Trophoblast cell (in vitro differentiated cells and primary cell): ENCODE measurements at regions not wholly inside any gene's neighbourhood (a gene's known extent, or its start where the extent isn't known, plus 50 kb on each side); places are given as distances from the start of the nearest gene placed in this dataset.

Experiments
- DNase-seq, 2 donors: peaks; one replicate each; pipeline ENCODE4 v3.0.0-alpha.2; 2016
- H2AFZ ChIP-seq: 2 replicates; pipeline ENCODE4 v1.6.1; 2013; ENCODE audit warnings: low read length, moderate library complexity, mild to moderate bottlenecking; ENCODE audit not compliant: insufficient read depth, poor library complexity
- H2AK5ac ChIP-seq: 2 replicates; pipeline ENCODE4 v1.6.1; 2013; ENCODE audit warnings: mild to moderate bottlenecking, low read length
- H2BK120ac ChIP-seq: 2 replicates; pipeline ENCODE4 v1.6.1; 2013; ENCODE audit warnings: low read length, mild to moderate bottlenecking, moderate library complexity; ENCODE audit not compliant: insufficient read depth, poor library complexity
- H2BK12ac ChIP-seq: 2 replicates; pipeline ENCODE4 v1.6.1; 2013; ENCODE audit warnings: mild to moderate bottlenecking, low read length, moderate library complexity
- H2BK5ac ChIP-seq: 2 replicates; pipeline ENCODE4 v1.6.1; 2013; ENCODE audit warnings: low read length, low read depth, moderate library complexity, mild to moderate bottlenecking; ENCODE audit not compliant: poor library complexity
- H3K14ac ChIP-seq: 2 replicates; pipeline ENCODE4 v1.6.1; 2013; ENCODE audit warnings: mild to moderate bottlenecking, low read length
- H3K18ac ChIP-seq: 2 replicates; pipeline ENCODE4 v1.6.1; 2013; ENCODE audit warnings: mild to moderate bottlenecking, low read length
- H3K23ac ChIP-seq: 2 replicates; pipeline ENCODE4 v1.6.1; 2013; ENCODE audit warnings: low read length
- H3K27ac ChIP-seq: 2 replicates; pipeline ENCODE4 v1.5.1; 2013; ENCODE audit warnings: low read depth, mild to moderate bottlenecking, inconsistent platforms, low read length, moderate library complexity
- H3K27me3 ChIP-seq: 2 replicates; pipeline ENCODE4 v1.6.1; 2013; ENCODE audit warnings: inconsistent platforms, mild to moderate bottlenecking, low read length, moderate library complexity; ENCODE audit not compliant: insufficient read depth
- H3K36me3 ChIP-seq, 2 experiments: 1 replicate in 1 of 2; 2 replicates in 1 of 2; pipeline ENCODE4 v1.6.1; 2013; ENCODE audit warnings: low read length in 2 of 2, mild to moderate bottlenecking in 2 of 2, moderate library complexity in 1 of 2; ENCODE audit not compliant: insufficient read depth in 2 of 2, control insufficient read depth in 1 of 2
- H3K4ac ChIP-seq: 2 replicates; pipeline ENCODE4 v1.6.1; 2013; ENCODE audit warnings: low read depth, mild to moderate bottlenecking, low read length, moderate library complexity
- H3K4me1 ChIP-seq, 2 experiments: 1 replicate in 1 of 2; 2 replicates in 1 of 2; pipeline ENCODE4 v1.6.1; 2013; ENCODE audit warnings: low read length in 2 of 2, mild to moderate bottlenecking in 2 of 2, moderate library complexity in 1 of 2; ENCODE audit not compliant: insufficient read depth in 2 of 2, control insufficient read depth in 1 of 2
- H3K4me2 ChIP-seq: 2 replicates; pipeline ENCODE4 v1.6.1; 2013; ENCODE audit warnings: inconsistent platforms, mild to moderate bottlenecking, low read length, moderate library complexity
- H3K4me3 ChIP-seq: 2 replicates; pipeline ENCODE4 v1.5.1; 2013; ENCODE audit warnings: mild to moderate bottlenecking, low read depth, low read length, inconsistent platforms
- H3K79me1 ChIP-seq: one replicate; pipeline ENCODE4 v1.6.1; 2013; ENCODE audit warnings: low read length
- H3K79me2 ChIP-seq: 2 replicates; pipeline ENCODE4 v1.6.1; 2013; ENCODE audit warnings: low read length, mild to moderate bottlenecking; ENCODE audit not compliant: control insufficient read depth, insufficient read depth, poor library complexity
- H3K9ac ChIP-seq: 2 replicates; pipeline ENCODE4 v1.6.1; 2013; ENCODE audit warnings: mild to moderate bottlenecking, low read length
- H3K9me3 ChIP-seq: 2 replicates; pipeline ENCODE4 v1.6.1; 2013; ENCODE audit warnings: low read depth, mild to moderate bottlenecking, control low read depth, inconsistent platforms, low read length; ENCODE audit not compliant: insufficient read depth
- H4K12ac ChIP-seq: 2 replicates; pipeline ENCODE4 v1.6.1; 2013; ENCODE audit warnings: low read depth, mild to moderate bottlenecking, low read length, moderate library complexity
- H4K8ac ChIP-seq: 2 replicates; pipeline ENCODE4 v1.6.1; 2013; ENCODE audit warnings: low read depth, mild to moderate bottlenecking, low read length, moderate library complexity
- H4K91ac ChIP-seq: one replicate; pipeline ENCODE4 v1.6.1; 2013; ENCODE audit warnings: low read depth, mild to moderate bottlenecking, low read length, moderate library complexity
- WGBS: extraction: QIAGEN DNeasy Blood & Tissue Kit; methylation state at CpG from one replicate; pipeline ENCODE4 v1.1.7; 2013; ENCODE audit warnings: missing lambda C conversion rate; ENCODE audit not compliant: insufficient read length, insufficient coverage; ENCODE audit errors: extremely low coverage; 5-methylcytosine and 5-hydroxymethylcytosine counted together

- no peak overlapping the region for H3K14ac ChIP-seq
These were observed 603.6 kb downstream of the IRX1 start for GRCh38 chr5:4199049-4199841.

GRCh38 chr5:4203146-4203545 lies 607.5 kb downstream of the IRX1 start:
- Histone ChIP-seq H3K27ac (no peak overlapping the region), H3K14ac (no peak overlapping the region), H3K4ac (no peak overlapping the region), H3K79me2 (no peaks in the 10 kb centered on the region), H3K9me3 (peaks cover 3% of the 10 kb centered on the region), H3K4me2 (no peak overlapping the region), H4K12ac (no peak overlapping the region), H3K4me1 (no peaks in the 10 kb centered on the region), H3K4me3 (no peak overlapping the region), H3K79me1 (no peaks in the 10 kb centered on the region), H2AFZ (no peak overlapping the region), H3K9ac (no peak overlapping the region), H3K27me3 (no peaks in the 10 kb centered on the region), H2AK5ac (no peak overlapping the region), H3K23ac (no peak overlapping the region), H4K91ac (no peak overlapping the region), H3K18ac (no peak overlapping the region), H4K8ac (no peak overlapping the region), H2BK120ac (no peak overlapping the region), H2BK12ac (no peak overlapping the region), H3K36me3 (no peaks in the 10 kb centered on the region), H2BK5ac (no peak overlapping the region)
- DNase-seq = no peak
- WGBS = no CpG with 5 or more reads among the region's 4 CpGs

More at GRCh38 chr5:4199049-4199841, 603.6 kb downstream of the IRX1 start:
- no peaks in the 10 kb centered on the region for H3K79me1 ChIP-seq
- no peak overlapping the region for H4K12ac ChIP-seq
- no peak overlapping the region for H3K4me2 ChIP-seq
- no CpG with 5 or more reads among the region's 19 CpGs for WGBS
- no peak overlapping the region for H2BK5ac ChIP-seq
- no peak overlapping the region for H3K4me3 ChIP-seq
- H3K9ac ChIP-seq = no peak overlapping the region
- no peaks in the 10 kb centered on the region for H3K27me3 ChIP-seq
- DNase-seq = no peak
- no peak overlapping the region for H2AFZ ChIP-seq
- peaks cover 3% of the 10 kb centered on the region for H3K9me3 ChIP-seq
- H4K8ac ChIP-seq = no peak overlapping the region
- no peak overlapping the region for H3K18ac ChIP-seq
- H3K4me1 ChIP-seq = no peaks in the 10 kb centered on the region
- H3K79me2 ChIP-seq = no peaks in the 10 kb centered on the region
- no peak overlapping the region for H3K23ac ChIP-seq
- no peak overlapping the region for H3K27ac ChIP-seq
- H4K91ac ChIP-seq = no peak overlapping the region
- H2BK120ac ChIP-seq = no peak overlapping the region
- no peak overlapping the region for H3K4ac ChIP-seq
- H2BK12ac ChIP-seq = no peak overlapping the region
- H2AK5ac ChIP-seq = no peak overlapping the region
- no peaks in the 10 kb centered on the region for H3K36me3 ChIP-seq

GRCh38 chr5:4204276-4205141 lies 608.9 kb downstream of the IRX1 start:
- Histone ChIP-seq H3K27ac (no peak overlapping the region), H2BK12ac (no peak overlapping the region), H3K14ac (no peak overlapping the region), H2AK5ac (no peak overlapping the region), H2AFZ (no peak overlapping the region), H2BK120ac (no peak overlapping the region), H3K4me2 (no peak overlapping the region), H3K4ac (no peak overlapping the region), H3K4me3 (no peak overlapping the region), H3K79me1 (no peaks in the 10 kb centered on the region), H3K9ac (no peak overlapping the region), H4K8ac (no peak overlapping the region), H3K4me1 (no peaks in the 10 kb centered on the region), H4K12ac (no peak overlapping the region), H4K91ac (no peak overlapping the region), H3K18ac (no peak overlapping the region), H3K79me2 (no peaks in the 10 kb centered on the region), H3K9me3 (peaks cover 4% of the 10 kb centered on the region), H3K27me3 (no peaks in the 10 kb centered on the region), H3K36me3 (no peaks in the 10 kb centered on the region), H3K23ac (no peak overlapping the region), H2BK5ac (no peak overlapping the region)
- no peak for DNase-seq
- no CpG with 5 or more reads among the region's 11 CpGs for WGBS

- peak in 1 of 2 donors; percentile 52 for DNase-seq
- H3K4me3 ChIP-seq = no peak overlapping the region
- no peak overlapping the region for H4K8ac ChIP-seq
- no peak overlapping the region for H2AFZ ChIP-seq
- no peak overlapping the region for H3K18ac ChIP-seq
- no peaks in the 10 kb centered on the region for H3K27me3 ChIP-seq
- H3K4ac ChIP-seq = no peak overlapping the region
- H4K91ac ChIP-seq = no peak overlapping the region
- no peak overlapping the region for H2AK5ac ChIP-seq
- no peak overlapping the region for H3K4me2 ChIP-seq
- H3K23ac ChIP-seq = no peak overlapping the region
- H3K14ac ChIP-seq = no peak overlapping the region
- H3K79me1 ChIP-seq = no peaks in the 10 kb centered on the region
- H3K9me3 ChIP-seq = peaks cover 4% of the 10 kb centered on the region
- no peak overlapping the region for H3K9ac ChIP-seq
- H3K27ac ChIP-seq = no peak overlapping the region
- H3K79me2 ChIP-seq = no peaks in the 10 kb centered on the region
- WGBS = no CpG with 5 or more reads among the region's 4 CpGs
- no peak overlapping the region for H2BK5ac ChIP-seq
- no peaks in the 10 kb centered on the region for H3K4me1 ChIP-seq
- no peaks in the 10 kb centered on the region for H3K36me3 ChIP-seq
- H4K12ac ChIP-seq = no peak overlapping the region
- H2BK120ac ChIP-seq = no peak overlapping the region
- no peak overlapping the region for H2BK12ac ChIP-seq
These were observed 609.8 kb downstream of the IRX1 start for GRCh38 chr5:4205398-4205797.
